NCI-H2196 (cell line): ENCODE measurements at regions not wholly inside any gene's neighbourhood (a gene's known extent, or its start where the extent isn't known, plus 50 kb on each side); places are given as distances from the start of the nearest gene placed in this dataset.

Experiments used
- DNase-seq: peaks from one replicate; lab custom pipeline; 2025; ENCODE audit not compliant: unreplicated experiment; lab: John Stamatoyannopoulos, UW

GRCh38 chr7:25966469-25966868 lies 185.5 kb upstream of the NFE2L3 start:
- DNase-seq: no peak

DNA sequence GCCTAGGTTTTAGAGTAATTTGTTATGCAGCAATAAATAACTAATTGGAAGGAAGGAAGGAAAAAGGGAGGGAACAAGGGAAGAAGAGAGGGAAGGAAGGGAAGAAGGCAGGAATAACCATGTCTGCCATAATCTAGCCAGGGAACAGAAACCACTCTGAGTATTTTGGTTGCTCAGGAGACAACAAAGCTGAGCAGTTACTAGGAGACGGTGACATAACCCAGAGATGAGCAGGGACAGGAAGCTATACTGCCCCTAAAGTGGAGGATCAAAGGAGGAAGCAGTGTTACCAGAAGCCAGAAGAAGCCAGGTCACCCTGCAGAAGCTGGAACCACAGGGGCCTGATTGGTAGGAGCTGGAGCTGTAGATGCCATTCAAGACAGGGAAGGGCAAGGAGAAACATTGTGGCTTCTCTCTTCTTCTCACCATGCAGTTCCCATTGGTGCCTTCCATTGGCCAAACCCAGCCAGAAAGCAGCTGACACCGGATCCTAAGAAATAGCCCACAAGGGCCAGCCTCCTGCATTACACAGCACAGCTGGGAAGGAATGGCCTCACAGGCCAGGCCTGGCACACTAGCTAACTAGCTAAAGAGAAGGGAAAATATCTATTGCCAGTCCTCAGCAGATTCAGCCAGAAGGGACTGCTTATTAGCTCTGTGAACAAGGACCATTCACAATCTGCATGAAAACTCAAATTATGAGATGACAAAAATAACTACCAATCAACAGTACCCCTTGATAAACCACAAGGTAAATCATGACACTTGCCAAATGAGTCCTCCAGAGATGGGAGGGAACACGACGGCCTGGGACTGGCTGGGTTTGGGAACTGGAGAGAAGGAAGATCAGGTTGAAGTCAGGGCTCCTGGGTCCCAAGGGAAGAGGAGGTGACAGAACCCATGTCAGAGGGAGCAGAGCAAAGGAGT lies 184.5 kb upstream of the NFE2L3 start:
- no peak for DNase-seq

- no peak for DNase-seq
Measured at GRCh38 chr7:25968205-25968993, 183.6 kb upstream of the NFE2L3 start.

DNA sequence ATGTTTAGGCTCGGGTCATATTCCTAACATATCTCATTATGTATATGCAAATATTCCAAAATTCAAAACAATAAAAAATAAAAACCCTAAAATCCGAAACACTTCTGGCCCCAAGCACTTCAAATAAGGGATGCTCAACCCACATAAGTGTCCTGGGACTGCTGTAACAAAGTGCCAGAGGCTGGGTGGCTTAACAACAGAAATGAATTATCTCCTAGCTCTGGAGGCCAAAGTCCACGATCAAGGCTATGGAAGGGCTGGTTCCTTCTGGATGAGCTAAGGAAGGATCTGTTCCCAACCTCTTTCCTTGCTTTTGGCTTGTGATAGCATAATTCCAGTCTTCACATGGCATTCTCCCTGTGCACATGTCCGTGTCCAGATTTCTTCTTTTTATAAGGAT lies 181.6 kb upstream of the NFE2L3 start:
- no peak for DNase-seq

- DNase-seq: no peak
Measured at GRCh38 chr7:25970911-25971310, 181.1 kb upstream of the NFE2L3 start.

DNA sequence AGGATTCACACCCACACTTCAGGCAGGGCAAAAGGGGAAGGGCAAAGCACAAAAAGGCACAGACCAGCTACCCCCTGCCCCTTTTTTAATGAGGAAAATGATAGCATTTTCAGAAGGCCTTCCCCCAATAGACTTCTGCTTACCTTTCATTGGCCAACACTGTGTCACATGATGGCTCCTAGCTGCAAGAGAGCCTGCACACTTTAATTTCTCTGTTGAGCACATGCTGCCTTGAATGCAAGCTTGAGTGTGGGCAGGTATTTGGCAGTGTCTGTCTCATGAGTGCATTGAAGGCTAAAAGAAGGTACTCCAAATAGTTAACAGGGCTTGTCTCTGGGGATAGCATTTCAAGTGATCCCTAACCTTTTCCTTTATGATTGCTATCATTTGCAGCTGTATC lies 175.4 kb upstream of the NFE2L3 start:
- no peak for DNase-seq

DNA sequence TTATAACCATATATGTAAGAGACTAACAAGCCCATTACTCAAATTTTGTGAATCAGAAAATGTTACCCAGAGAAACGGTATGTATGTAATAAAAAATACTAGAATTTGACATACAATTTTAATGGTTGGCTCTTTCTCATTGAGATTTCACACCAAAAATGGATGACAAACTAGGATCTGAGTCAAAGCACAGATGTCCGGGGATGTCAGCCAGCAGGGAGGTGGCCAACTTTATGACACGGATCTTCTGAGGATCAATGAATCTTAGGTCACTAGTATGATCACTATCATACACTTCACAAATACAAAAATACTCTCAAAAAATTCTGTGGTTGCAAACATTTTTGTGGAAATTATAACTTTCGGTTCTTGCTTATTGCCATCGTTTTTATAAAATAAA lies 173.5 kb upstream of the NFE2L3 start:
- DNase-seq: no peak

DNA sequence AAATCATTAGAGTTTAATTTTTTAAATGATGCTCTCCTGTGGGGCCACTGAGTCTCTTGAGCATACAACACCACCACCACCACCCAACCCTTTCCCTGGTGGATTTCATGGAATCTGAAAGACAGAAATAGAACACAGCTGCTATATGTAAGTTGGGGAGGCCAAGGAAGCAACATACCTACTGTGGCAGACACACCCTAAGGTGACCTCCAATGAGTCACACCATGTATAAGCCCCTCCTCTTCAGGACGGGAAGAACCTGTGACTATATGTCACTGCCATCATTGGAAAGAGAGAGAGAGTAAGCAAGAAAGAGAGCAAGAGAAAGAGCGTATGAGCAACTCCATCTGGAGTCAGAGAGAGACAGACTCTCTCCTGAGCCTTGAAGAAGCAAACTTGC lies 172.4 kb upstream of the NFE2L3 start:
- DNase-seq: no peak

DNA sequence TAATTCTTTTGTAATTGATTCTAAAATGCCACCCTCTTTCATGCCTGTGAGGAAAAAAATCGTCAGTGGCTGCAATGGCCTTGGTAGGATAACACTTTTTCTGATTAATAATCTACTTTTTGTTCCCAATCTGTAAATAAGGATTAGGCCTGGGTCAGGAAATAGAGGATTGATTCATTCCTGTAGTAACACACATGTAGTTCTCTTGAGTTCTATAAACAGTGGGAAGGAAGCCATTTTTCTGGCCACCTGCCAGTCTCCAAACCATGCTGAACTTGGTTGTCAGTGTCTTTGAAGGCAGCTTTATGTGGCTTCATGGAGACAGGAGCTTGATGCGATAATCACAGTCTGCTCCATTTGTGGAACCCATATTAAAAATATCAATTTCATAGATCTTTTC lies 169.3 kb upstream of the NFE2L3 start:
- no peak for DNase-seq

DNA sequence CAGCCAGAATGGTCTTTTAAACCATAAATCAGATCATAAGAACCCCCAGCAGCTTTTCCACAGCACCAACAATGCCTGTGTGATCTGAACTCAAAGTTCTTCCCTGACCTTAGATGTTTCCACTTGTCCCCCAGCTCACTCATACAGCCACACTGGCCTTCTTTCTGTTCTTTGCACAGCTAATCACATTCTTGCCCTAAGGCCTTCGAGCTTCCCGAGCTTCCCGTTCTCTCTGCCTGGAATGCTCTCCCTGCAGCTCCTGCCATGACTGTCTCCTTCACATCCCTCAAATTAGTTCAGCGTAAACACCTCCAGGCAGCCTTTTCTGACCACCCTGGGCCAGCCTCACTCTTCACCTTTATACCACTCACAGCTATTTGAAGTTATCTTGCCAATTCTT lies 166.8 kb upstream of the NFE2L3 start:
- no peak for DNase-seq

- DNase-seq: no peak
Measured at GRCh38 chr7:25988640-25989039, 163.4 kb upstream of the NFE2L3 start.

GRCh38 chr7:25989140-25989705 lies 162.8 kb upstream of the NFE2L3 start:
- peak; percentile 19 for DNase-seq

GRCh38 chr7:25994433-25994994 lies 157.5 kb upstream of the NFE2L3 start:
- no peak for DNase-seq

GRCh38 chr7:25995216-25995615 lies 156.8 kb upstream of the NFE2L3 start:
- DNase-seq: no peak

GRCh38 chr7:25996006-25996408 lies 156.0 kb upstream of the NFE2L3 start:
- no peak for DNase-seq

DNA sequence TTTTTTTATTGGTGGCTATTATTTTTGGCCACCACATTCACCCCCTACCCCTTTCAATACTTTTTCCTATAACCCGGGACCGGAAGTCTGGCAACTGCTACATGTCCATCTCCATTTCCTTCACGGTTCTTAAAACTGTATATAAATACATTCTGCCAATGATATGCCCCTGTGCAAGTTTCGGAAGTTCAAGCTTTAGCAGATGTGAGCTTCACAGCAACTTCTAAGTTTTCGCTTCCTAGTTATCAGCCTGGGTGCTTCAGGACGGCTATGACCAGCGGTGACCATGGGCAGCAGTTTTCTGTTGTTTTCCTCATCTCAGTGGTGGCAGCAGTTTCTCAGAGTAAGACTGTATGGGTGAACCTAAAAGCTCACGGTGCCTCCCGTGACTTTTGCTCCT lies 153.5 kb upstream of the NFE2L3 start:
- no peak for DNase-seq

GRCh38 chr7:26000841-26001240 lies 151.2 kb upstream of the NFE2L3 start:
- DNase-seq: no peak

- DNase-seq: no peak
Measured at GRCh38 chr7:26001662-26002244, 150.2 kb upstream of the NFE2L3 start.

DNA sequence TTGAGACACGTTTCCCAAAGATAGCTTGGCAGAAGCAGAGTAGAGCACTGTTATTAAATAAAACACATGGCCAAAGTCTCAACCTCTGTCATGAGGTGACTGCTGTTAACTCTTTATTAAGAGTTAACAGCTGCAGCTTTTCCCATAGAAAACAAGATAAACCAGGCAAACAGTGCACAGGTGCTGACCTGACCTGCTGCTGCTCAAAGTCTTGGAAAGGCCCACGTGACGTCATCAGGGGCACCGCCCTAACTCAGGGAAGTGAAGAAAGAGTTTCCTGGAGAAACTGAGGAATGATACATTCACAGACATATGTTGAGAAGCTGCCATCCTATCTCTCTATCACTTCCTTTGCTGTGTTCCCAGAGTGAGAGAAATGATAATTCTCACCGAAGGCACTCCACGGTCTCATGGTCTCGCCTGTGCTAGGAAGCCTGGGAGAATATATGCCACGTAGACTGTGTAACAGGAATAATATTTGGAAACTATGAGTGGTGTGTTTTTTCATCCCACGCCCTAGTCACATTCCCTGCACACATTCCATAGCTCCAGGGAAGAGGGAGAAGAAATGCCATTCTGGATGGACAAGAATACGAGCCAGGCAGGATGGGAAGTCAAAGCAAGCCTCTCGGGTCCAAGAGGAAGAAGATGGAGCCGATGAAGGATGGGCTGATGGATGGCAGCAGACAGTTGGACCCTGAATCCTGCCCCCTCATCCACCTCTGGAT lies 146.2 kb upstream of the NFE2L3 start:
- DNase-seq: no peak

GRCh38 chr7:26006426-26006825 lies 145.6 kb upstream of the NFE2L3 start:
- no peak for DNase-seq

DNA sequence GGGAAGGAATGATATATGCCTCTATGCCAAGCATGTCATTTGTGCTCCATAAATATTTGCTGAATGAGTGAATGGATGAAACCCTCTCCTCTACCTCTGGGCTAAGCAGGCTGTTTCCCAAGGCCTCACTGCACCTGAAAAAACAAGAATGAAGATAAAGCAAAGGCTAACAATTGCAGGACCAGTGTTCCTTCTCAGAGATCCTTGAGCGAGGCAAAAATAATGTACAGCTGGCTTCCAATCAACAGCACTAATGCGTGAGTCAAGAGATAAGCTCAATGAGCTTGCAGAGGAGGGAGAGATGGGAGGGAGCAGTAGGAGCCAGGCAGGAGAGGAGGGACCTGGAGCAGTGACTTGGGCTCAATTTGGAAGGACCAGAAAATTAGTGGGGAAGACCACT lies 144.5 kb upstream of the NFE2L3 start:
- DNase-seq: no peak
